NCI-H226 (cell line): ENCODE measurements at regions not wholly inside any gene's neighbourhood (a gene's known extent, or its start where the extent isn't known, plus 50 kb on each side); places are given as distances from the start of the nearest gene placed in this dataset.

ENCODE experiments used
- DNase-seq: peaks from one replicate; pipeline ENCODE4 v3.0.0-alpha.2; 2015

GRCh38 chr3:187957582-187957981 lies 196.4 kb upstream of the LPP start:
- no peak for DNase-seq

DNA sequence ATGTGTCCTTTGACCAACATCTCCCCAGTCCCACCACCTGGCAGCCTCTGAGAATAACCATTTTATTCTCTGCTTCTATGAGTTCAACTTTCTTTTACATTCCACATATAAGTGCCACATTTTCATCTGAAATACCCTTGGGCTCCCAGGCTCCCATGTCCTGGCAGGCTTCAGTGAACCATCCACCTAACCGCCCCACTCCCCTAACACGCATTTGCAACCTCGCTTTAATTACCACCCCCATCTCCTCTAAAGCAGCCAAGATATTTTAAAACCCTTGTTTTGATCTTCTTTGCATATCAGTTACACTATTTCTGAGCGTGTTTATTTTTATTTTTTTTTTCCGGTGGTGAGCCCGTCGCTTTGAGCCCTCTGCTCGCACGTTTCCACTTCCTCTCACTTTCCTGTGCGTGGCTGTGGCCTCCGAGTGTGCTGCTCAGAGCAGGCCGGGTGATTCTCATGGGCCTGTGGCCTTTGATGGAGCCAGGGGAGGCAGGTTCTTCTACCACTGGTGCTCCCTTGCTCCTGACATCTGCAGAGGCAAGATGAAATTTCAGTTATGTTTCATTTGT lies 195.4 kb upstream of the LPP start:
- DNase-seq = no peak

GRCh38 chr3:187960820-187961219 lies 193.1 kb upstream of the LPP start:
- no peak for DNase-seq

- DNase-seq = no peak
These were observed 192.6 kb upstream of the LPP start for GRCh38 chr3:187961366-187961765.

- DNase-seq = no peak
These were observed 190.8 kb upstream of the LPP start for GRCh38 chr3:187963003-187963676.

DNA sequence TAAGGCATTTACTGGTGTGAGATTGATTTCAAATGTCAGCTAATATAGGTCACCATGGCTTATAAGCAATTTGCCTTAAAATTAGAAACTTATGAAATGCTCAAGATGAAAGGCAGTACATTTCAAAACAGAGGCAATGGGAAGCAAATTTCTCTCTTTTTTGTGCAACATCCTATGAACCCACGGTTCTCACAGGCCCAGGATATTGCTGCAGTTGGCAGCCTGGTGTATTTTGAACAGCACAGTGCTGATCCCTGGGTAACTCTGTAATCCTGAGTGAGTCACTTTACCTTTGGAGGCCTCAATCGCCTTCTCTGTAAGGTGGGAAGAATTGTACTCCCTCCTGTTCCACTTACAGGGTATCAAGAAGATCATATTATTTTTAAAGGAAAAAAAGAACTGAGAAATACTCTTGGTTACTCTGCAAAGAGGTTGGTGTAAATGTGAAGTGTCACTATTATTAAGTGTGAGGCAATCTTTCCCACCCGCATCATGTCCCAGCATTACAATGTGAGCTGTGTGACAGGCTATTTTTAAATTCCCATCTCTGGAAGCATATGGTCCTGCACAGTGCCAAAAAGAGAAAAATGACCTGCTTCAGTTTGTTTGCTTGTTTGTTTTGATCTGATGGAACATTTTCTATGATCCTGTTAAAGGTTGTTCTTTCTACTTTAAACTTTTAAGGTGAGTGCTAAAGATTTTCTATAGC lies 190.1 kb upstream of the LPP start:
- peak; percentile 19 for DNase-seq

- DNase-seq = no peak
These were observed 189.2 kb upstream of the LPP start for GRCh38 chr3:187964760-187965159.

GRCh38 chr3:187966096-187966495 lies 187.9 kb upstream of the LPP start:
- DNase-seq = no peak

GRCh38 chr3:187966636-187967406 lies 187.1 kb upstream of the LPP start:
- no peak for DNase-seq

DNA sequence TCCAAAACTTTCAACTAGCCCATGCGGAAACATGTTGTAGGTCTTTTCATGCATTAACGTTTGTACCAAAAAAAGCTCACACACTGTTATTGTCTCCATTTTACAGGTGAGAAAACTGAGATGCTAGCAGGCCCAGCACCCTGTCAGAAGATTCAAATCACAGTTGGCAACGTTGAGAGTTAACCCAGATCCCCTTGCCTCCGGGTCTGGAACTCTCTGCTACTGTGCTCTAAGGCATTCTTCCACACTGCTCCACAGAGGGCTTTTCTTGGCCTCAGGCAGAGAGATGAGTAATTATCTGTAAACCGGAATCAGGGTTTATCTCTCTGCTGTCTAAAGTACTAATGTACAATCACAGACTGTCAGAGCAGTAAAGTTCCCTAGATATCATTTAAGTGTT lies 186.0 kb upstream of the LPP start:
- peak; percentile 64 for DNase-seq

GRCh38 chr3:187968883-187969580 lies 184.9 kb upstream of the LPP start:
- no peak for DNase-seq

GRCh38 chr3:187969581-187969950 lies 184.4 kb upstream of the LPP start:
- no peak for DNase-seq

DNA sequence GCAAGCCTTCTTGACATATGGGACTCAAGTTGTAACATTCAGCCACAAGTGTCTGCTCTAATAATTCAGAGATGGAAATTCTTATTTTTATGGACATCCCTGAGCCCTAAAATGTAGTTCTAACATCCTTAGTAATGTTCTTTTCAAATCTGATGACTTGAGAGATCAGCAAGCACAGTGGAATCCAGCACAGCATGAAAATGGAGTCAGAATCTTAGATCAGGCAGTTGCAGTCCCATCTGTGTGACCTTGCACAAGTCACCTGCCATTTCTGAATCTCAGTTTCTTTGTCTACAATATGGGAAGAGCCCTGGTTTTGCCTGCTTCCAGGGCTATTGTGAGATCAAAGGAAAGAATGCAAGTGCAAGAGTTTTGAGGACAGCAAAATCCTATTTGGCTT lies 183.9 kb upstream of the LPP start:
- DNase-seq = no peak

GRCh38 chr3:187971629-187972028 lies 182.3 kb upstream of the LPP start:
- DNase-seq = no peak

GRCh38 chr3:187972454-187972853 lies 181.5 kb upstream of the LPP start:
- DNase-seq = no peak

DNA sequence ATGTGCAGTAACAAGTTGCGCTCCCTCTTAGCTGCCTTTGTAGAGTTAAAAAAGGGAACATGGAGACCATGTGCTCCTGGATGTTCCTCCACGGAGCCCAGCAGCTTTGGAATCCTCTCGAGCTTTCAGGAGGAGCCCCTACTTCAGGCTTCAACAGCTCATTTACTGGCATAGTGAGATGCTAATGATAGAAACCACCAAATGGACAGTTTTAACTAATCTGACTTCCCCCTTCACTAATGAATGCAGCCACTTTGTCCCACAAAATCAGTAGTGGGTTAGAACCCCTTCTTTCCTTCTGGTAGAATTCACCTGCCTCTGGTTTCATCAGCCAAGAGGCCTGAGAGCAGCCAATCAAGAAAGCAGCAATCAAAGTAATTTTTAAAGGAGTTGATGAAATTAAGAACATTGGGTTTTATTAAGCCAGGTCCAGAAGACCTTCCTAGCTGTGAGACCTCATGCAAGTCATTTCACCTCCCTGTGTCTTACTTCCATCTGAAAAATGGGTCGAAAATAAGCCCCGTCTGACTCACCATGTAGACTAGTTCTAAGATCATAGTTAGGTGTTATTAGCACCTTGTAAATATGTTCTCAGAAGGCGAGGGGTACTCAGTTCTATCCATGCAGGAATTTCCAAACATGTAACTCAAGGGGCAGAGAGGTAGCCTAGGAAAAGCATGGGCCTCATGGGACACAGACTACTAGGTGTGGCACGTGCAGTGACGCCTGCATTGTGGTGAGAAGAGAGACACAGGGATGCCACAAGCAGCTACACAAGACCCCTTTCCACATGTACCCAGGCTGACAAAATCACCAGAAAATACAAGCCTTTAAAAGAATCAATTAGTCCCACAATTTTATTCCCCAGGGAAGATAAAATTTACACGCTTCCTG lies 179.7 kb upstream of the LPP start:
- no peak for DNase-seq

DNA sequence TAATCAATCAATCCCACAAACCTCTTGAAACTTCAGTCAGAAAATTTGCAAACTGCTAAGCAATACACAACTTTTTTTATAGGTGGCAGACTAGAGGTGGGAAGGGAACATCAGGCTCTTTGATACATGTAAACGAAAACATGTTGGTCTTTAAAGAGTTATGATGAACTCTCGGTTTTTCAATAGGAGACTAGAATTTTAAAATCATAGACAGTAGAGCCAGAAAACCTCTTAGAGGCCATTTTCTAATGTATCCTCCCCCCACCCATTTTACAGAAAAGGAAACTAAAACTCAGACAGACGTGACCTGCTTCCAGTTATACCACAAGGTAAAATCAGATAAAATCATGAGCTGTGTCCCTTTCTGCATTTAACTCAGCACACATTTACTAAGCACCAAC lies 179.1 kb upstream of the LPP start:
- DNase-seq = no peak

DNA sequence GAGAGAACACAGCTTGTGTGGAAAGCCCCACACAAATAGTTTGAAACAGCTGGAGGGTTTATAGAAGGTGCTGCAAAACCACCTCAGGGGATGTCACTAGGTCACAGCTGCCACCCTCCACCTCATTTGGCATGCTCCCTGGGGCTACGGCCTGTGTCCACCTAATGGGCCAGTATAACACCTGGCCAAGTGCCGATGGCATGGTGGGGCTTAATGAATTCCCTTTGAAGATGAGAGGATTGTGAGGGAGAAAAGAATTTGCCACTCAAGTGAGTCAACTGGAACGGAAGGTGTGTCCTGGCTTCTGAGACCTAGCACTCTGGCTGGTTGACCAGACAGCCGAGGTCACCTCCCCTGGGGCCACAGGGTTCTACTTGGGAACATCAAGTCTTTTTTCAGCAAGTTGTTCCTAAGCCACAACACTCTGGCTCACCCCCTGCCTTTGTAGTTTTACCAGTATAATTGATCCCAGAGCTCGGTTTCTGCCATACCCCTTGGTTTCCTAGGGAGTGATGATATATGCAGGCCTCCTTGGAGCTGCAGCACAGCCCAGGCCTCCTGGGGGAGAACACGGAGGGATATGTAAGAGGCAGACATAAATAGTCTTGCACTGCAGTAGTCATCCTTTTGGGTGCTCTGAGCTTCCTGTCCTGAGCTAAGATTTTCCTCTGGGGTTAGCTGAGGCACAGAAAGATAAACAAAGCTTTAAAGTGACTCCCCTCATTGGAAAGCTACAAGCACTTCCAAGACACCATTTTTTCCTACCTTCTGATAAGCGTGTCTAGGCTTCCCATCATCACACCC lies 178.2 kb upstream of the LPP start:
- no peak for DNase-seq

DNA sequence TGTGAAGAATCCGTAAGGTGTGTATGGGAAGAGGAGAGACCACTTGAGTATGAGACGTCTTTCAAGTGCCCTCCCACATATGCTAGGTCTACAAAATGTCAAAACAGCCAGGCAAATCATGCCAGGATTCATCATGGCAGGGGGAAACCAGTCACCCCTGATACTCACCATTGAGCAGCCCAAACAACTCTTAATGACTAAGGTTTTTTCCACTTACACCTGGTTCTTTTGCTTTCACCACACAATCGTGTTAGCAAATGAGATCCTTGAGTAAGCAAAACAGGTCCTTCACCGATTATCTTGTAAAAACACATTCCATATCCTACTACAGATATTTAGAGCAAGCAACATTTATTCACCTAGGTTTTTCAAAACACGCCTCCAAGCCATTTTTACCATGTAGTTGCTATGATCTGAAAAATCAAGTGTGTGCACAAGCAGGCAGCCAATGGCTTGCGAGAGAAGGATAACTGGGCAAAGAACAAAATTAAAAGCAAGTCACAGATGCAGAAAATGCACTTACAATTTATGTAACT lies 177.5 kb upstream of the LPP start:
- no peak for DNase-seq

DNA sequence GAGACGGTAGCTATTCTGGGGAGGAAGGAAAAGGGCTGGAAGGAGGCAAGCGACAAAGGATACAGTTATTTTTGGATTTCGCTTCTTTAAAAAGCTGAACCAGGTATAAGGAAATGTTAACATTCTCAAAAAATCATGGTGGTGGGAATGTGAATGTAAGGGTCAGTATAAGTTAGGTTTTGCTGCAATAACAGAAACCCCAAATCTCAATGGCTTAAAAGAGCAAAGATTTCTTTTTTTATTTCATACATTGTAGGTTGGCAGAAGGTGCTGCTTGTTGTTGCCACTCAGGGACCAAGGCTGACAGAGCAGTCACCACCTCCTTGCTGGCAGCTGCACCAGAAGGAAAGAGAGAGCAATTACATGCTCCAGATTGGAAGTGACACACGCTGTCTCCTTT lies 176.3 kb upstream of the LPP start:
- no peak for DNase-seq
